Esophagus muscularis mucosa (tissue), 4 donors: ENCODE measurements at regions not wholly inside any gene's neighbourhood (a gene's known extent, or its start where the extent isn't known, plus 50 kb on each side); places are given as distances from the start of the nearest gene placed in this dataset.

Experiments
- EP300 ChIP-seq: sonication (generic); formaldehyde crosslinking; IDR thresholded peaks from one replicate; pipeline ENCODE4 v1.6.1; 2017; ENCODE audit warnings: antibody characterized with exemption
- POLR2A ChIP-seq: fragments of 450-650 bp; IDR thresholded peaks from one replicate; pipeline ENCODE4 v1.6.1; 2017; ENCODE audit warnings: antibody characterized with exemption, moderate library complexity, mild to moderate bottlenecking, low read depth
- TF ChIP-seq, protein P1 (sequence below), 3 experiments: fragments of 200-600 bp in 2 of 3; fragments of 450-650 bp in 1 of 3; sonication (generic) in 2 of 3; IDR thresholded peaks; one replicate each; pipeline ENCODE4 v1.5.1; 2017 to 2019; ENCODE audit warnings: antibody characterized with exemption in 3 of 3, mild to moderate bottlenecking in 2 of 3, moderate library complexity in 1 of 3

DNA sequence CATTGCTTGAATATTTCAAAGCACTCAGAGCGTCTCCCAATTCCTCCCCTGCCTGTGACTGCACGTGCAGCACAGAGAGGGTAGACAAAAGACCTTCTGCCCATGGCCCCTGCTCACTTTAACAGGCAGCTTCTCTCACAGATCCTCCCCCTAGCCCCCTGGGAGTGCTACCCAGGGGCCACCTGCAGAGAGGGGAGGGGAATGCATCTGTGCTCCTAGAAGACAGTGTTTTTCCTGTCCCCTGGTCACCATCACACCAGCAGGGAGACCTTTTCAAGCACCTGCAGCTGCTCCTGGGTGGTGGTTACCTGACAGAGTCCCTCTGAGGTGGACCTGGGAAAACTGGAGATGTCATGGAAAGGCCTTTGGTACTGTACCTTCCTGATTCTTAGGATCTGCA, 56.7 kb upstream of the PRR23C start:
- TF ChIP-seq, protein P1, sequence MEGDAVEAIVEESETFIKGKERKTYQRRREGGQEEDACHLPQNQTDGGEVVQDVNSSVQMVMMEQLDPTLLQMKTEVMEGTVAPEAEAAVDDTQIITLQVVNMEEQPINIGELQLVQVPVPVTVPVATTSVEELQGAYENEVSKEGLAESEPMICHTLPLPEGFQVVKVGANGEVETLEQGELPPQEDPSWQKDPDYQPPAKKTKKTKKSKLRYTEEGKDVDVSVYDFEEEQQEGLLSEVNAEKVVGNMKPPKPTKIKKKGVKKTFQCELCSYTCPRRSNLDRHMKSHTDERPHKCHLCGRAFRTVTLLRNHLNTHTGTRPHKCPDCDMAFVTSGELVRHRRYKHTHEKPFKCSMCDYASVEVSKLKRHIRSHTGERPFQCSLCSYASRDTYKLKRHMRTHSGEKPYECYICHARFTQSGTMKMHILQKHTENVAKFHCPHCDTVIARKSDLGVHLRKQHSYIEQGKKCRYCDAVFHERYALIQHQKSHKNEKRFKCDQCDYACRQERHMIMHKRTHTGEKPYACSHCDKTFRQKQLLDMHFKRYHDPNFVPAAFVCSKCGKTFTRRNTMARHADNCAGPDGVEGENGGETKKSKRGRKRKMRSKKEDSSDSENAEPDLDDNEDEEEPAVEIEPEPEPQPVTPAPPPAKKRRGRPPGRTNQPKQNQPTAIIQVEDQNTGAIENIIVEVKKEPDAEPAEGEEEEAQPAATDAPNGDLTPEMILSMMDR (IDR thresholded peaks at IDR 0.05), result no peak
- TF ChIP-seq POLR2A (no peak), EP300 (no peak)
